ENCODE measurements at regions not wholly inside any gene's neighbourhood (a gene's known extent, or its start where the extent isn't known, plus 50 kb on each side); places are given as distances from the start of the nearest gene placed in this dataset.

DNA sequence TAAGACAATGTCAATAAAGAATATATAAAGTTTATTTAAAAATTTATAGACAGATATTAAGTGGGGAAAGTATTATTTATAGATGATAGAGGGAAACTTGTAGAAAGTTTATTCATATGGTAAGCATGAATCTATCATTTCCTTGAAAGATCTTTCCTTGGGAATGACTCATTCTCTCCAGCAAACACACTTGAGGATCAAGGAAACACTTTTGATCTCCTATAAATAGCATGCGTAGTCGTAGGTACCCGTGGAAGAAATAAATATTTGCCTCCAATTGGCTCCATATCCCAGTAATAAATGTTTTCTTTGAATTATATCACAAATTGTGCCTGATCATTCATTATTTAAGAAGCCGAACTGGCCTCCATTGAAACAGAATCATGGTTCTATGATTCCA is 483.4 kb downstream of the RNF144A start:
- TF ChIP-seq EZH2 (IDR thresholded peaks at IDR 0.05) (no peak), TCF7L2 (IDR thresholded peaks at IDR 0.05; ENCODE audit: borderline replicate concordance, extremely low read depth, insufficient read depth, insufficient read length) (no peak), POLR2A (IDR thresholded peaks at IDR 0.05; ENCODE audit: borderline replicate concordance, extremely low read depth, insufficient read depth, insufficient read length) (no peak), JUND (IDR thresholded peaks at IDR 0.05) (no peak), CEBPB (IDR thresholded peaks at IDR 0.05; ENCODE audit: low read depth) (no peak), SIN3A (IDR thresholded peaks at IDR 0.05; ENCODE audit: low read depth) (no peak), EZH2phosphoT487 (IDR thresholded peaks at IDR 0.05; ENCODE audit: borderline replicate concordance) (no peak)
- TF ChIP-seq, protein P1, sequence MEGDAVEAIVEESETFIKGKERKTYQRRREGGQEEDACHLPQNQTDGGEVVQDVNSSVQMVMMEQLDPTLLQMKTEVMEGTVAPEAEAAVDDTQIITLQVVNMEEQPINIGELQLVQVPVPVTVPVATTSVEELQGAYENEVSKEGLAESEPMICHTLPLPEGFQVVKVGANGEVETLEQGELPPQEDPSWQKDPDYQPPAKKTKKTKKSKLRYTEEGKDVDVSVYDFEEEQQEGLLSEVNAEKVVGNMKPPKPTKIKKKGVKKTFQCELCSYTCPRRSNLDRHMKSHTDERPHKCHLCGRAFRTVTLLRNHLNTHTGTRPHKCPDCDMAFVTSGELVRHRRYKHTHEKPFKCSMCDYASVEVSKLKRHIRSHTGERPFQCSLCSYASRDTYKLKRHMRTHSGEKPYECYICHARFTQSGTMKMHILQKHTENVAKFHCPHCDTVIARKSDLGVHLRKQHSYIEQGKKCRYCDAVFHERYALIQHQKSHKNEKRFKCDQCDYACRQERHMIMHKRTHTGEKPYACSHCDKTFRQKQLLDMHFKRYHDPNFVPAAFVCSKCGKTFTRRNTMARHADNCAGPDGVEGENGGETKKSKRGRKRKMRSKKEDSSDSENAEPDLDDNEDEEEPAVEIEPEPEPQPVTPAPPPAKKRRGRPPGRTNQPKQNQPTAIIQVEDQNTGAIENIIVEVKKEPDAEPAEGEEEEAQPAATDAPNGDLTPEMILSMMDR (IDR thresholded peaks at IDR 0.05 in 2 of 3, conservative IDR thresholded peaks at IDR 0.05 in 1 of 3; ENCODE audit: borderline replicate concordance in 1 of 3, insufficient read depth in 1 of 3, low read depth in 2 of 3, low read length in 2 of 3) = no peak
- TF ChIP-seq, protein P2, sequence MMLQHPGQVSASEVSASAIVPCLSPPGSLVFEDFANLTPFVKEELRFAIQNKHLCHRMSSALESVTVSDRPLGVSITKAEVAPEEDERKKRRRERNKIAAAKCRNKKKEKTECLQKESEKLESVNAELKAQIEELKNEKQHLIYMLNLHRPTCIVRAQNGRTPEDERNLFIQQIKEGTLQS (IDR thresholded peaks at IDR 0.05) = no peak
- TF ChIP-seq, protein P3, sequence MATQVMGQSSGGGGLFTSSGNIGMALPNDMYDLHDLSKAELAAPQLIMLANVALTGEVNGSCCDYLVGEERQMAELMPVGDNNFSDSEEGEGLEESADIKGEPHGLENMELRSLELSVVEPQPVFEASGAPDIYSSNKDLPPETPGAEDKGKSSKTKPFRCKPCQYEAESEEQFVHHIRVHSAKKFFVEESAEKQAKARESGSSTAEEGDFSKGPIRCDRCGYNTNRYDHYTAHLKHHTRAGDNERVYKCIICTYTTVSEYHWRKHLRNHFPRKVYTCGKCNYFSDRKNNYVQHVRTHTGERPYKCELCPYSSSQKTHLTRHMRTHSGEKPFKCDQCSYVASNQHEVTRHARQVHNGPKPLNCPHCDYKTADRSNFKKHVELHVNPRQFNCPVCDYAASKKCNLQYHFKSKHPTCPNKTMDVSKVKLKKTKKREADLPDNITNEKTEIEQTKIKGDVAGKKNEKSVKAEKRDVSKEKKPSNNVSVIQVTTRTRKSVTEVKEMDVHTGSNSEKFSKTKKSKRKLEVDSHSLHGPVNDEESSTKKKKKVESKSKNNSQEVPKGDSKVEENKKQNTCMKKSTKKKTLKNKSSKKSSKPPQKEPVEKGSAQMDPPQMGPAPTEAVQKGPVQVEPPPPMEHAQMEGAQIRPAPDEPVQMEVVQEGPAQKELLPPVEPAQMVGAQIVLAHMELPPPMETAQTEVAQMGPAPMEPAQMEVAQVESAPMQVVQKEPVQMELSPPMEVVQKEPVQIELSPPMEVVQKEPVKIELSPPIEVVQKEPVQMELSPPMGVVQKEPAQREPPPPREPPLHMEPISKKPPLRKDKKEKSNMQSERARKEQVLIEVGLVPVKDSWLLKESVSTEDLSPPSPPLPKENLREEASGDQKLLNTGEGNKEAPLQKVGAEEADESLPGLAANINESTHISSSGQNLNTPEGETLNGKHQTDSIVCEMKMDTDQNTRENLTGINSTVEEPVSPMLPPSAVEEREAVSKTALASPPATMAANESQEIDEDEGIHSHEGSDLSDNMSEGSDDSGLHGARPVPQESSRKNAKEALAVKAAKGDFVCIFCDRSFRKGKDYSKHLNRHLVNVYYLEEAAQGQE (IDR thresholded peaks at IDR 0.05; ENCODE audit: low read depth) = no peak
- TF ChIP-seq, protein P4, sequence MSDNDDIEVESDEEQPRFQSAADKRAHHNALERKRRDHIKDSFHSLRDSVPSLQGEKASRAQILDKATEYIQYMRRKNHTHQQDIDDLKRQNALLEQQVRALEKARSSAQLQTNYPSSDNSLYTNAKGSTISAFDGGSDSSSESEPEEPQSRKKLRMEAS (IDR thresholded peaks at IDR 0.05) = no peak
